ENCODE measurements at regions not wholly inside any gene's neighbourhood (a gene's known extent, or its start where the extent isn't known, plus 50 kb on each side); places are given as distances from the start of the nearest gene placed in this dataset.

- Histone ChIP-seq H3K4me1 (ENCODE audit: insufficient read depth, low read length, severe bottlenecking) (no peaks in the 10 kb centered on the region), H4K20me1 (ENCODE audit: insufficient read depth, low read length) (no peaks in the 10 kb centered on the region), H3K9ac (ENCODE audit: low read length) (no peak overlapping the region), H2AFZ (ENCODE audit: low read length) (no peak overlapping the region), H3K79me2 (ENCODE audit: insufficient read depth, low read length) (no peaks in the 10 kb centered on the region), H3K27me3 (ENCODE audit: insufficient read depth, low read length) (no peaks in the 10 kb centered on the region), H3K9me3 (ENCODE audit: low read length) (no peaks in the 10 kb centered on the region), H3K9me2 (ENCODE audit: low read depth, low read length) (no peaks in the 10 kb centered on the region), H3K4me3 (ENCODE audit: low read depth, low read length, poor library complexity, severe bottlenecking) (no peak overlapping the region), H3K4me2 (ENCODE audit: low read length) (no peak overlapping the region), H3K36me3 (ENCODE audit: insufficient read depth, low read length) (no peaks in the 10 kb centered on the region), H3K27ac (ENCODE audit: low read depth, low read length, poor library complexity, severe bottlenecking) (no peak overlapping the region), H3F3A (ENCODE audit: insufficient read depth, low read length) (no peaks in the 10 kb centered on the region)
- no peak for TF ChIP-seq EZH2 (IDR thresholded peaks at IDR 0.05; ENCODE audit: borderline replicate concordance, low read length)
- TF ChIP-seq, protein P1, sequence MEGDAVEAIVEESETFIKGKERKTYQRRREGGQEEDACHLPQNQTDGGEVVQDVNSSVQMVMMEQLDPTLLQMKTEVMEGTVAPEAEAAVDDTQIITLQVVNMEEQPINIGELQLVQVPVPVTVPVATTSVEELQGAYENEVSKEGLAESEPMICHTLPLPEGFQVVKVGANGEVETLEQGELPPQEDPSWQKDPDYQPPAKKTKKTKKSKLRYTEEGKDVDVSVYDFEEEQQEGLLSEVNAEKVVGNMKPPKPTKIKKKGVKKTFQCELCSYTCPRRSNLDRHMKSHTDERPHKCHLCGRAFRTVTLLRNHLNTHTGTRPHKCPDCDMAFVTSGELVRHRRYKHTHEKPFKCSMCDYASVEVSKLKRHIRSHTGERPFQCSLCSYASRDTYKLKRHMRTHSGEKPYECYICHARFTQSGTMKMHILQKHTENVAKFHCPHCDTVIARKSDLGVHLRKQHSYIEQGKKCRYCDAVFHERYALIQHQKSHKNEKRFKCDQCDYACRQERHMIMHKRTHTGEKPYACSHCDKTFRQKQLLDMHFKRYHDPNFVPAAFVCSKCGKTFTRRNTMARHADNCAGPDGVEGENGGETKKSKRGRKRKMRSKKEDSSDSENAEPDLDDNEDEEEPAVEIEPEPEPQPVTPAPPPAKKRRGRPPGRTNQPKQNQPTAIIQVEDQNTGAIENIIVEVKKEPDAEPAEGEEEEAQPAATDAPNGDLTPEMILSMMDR (IDR thresholded peaks at IDR 0.05; ENCODE audit: low read length) = no peak
Measured at GRCh38 chr10:78516756-78517155, 483.1 kb downstream of the RPS24 start.

- no peak for TF ChIP-seq EZH2 (IDR thresholded peaks at IDR 0.05; ENCODE audit: borderline replicate concordance, low read length)
- TF ChIP-seq, protein P1 (IDR thresholded peaks at IDR 0.05; ENCODE audit: low read length) = no peak
- Histone ChIP-seq H3K9ac (ENCODE audit: low read length) (no peak overlapping the region), H3K4me2 (ENCODE audit: low read length) (no peak overlapping the region), H2AFZ (ENCODE audit: low read length) (no peak overlapping the region), H3K27me3 (ENCODE audit: insufficient read depth, low read length) (no peaks in the 10 kb centered on the region), H3K36me3 (ENCODE audit: insufficient read depth, low read length) (no peaks in the 10 kb centered on the region), H3K4me1 (ENCODE audit: insufficient read depth, low read length, severe bottlenecking) (no peaks in the 10 kb centered on the region), H3F3A (ENCODE audit: insufficient read depth, low read length) (no peaks in the 10 kb centered on the region), H3K79me2 (ENCODE audit: insufficient read depth, low read length) (no peaks in the 10 kb centered on the region), H3K27ac (ENCODE audit: low read depth, low read length, poor library complexity, severe bottlenecking) (no peak overlapping the region), H3K4me3 (ENCODE audit: low read depth, low read length, poor library complexity, severe bottlenecking) (no peak overlapping the region), H3K9me2 (ENCODE audit: low read depth, low read length) (no peaks in the 10 kb centered on the region), H3K9me3 (ENCODE audit: low read length) (no peaks in the 10 kb centered on the region), H4K20me1 (ENCODE audit: insufficient read depth, low read length) (no peaks in the 10 kb centered on the region)
Measured at GRCh38 chr10:78518224-78518623, 484.6 kb downstream of the RPS24 start.

DNA sequence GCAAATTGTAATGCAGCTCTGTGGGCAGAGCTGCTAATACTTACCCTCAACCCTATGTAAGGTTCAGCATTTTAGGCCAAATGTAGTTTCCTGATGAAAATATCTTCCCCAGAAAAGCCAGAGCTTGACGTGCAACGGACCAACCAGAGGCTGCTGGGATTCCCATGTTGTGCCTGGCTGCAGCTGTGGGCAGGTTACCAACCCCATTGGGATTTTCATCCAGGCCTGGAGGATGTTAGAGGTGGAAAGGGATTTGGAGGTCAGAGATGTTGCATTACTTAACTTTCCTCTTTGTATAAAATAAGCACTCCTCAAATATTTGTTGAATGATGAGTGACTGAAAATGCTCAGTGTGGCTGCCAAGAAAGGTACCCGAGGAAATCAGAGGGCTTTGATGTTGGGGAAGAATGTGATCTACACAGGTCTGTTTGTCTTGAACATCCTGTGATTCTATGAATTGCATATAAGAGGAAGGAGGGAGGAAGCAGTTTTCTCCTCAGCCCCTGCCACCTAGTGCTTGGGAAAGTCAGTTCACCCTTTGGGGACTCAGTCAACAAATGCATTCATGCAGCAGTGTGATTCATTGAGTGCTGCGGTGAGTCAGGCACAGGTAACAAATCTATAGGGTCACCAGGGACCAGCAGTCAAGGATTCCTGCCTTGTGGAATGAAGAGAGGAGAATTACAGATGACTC, 487.2 kb downstream of the RPS24 start:
- TF ChIP-seq EZH2 (IDR thresholded peaks at IDR 0.05; ENCODE audit: borderline replicate concordance, low read length) = no peak
- TF ChIP-seq, protein P1 (IDR thresholded peaks at IDR 0.05; ENCODE audit: low read length) = no peak
- no peak overlapping the region for H3K4me3 ChIP-seq (ENCODE audit: low read depth, low read length, poor library complexity, severe bottlenecking)
- H3F3A ChIP-seq (ENCODE audit: insufficient read depth, low read length) = no peaks in the 10 kb centered on the region
- no peaks in the 10 kb centered on the region for H3K4me1 ChIP-seq (ENCODE audit: insufficient read depth, low read length, severe bottlenecking)
- no peaks in the 10 kb centered on the region for H4K20me1 ChIP-seq (ENCODE audit: insufficient read depth, low read length)
- no peak overlapping the region for H2AFZ ChIP-seq (ENCODE audit: low read length)
- H3K79me2 ChIP-seq (ENCODE audit: insufficient read depth, low read length) = no peaks in the 10 kb centered on the region
- H3K9me2 ChIP-seq (ENCODE audit: low read depth, low read length) = no peaks in the 10 kb centered on the region
- no peak overlapping the region for H3K4me2 ChIP-seq (ENCODE audit: low read length)
- no peak overlapping the region for H3K27ac ChIP-seq (ENCODE audit: low read depth, low read length, poor library complexity, severe bottlenecking)
- no peaks in the 10 kb centered on the region for H3K27me3 ChIP-seq (ENCODE audit: insufficient read depth, low read length)
- no peaks in the 10 kb centered on the region for H3K36me3 ChIP-seq (ENCODE audit: insufficient read depth, low read length)
- H3K9me3 ChIP-seq (ENCODE audit: low read length) = no peaks in the 10 kb centered on the region
- no peak overlapping the region for H3K9ac ChIP-seq (ENCODE audit: low read length)
